Neural cell (in vitro differentiated cells): ENCODE measurements at regions not wholly inside any gene's neighbourhood (a gene's known extent, or its start where the extent isn't known, plus 50 kb on each side); places are given as distances from the start of the nearest gene placed in this dataset.

Source experiments
- EP300 ChIP-seq: fragments of 450-650 bp; conservative IDR thresholded peaks from 2 replicates; pipeline ENCODE4 v1.6.1; 2014; ENCODE audit warnings: antibody characterized with exemption, mild to moderate bottlenecking, moderate library complexity; ENCODE audit not compliant: poor library complexity, severe bottlenecking
- EZH2 ChIP-seq: fragments of 200-600, 300-800 bp; shearing (Covaris generic), sonication (generic); IDR thresholded peaks from 2 replicates; pipeline ENCODE4 v1.6.1; 2014; ENCODE audit warnings: antibody characterized with exemption, low read length, borderline replicate concordance, mild to moderate bottlenecking; ENCODE audit not compliant: insufficient read depth, poor library complexity, severe bottlenecking
- MXI1 ChIP-seq: fragments of 450-650 bp; conservative IDR thresholded peaks from 2 replicates; pipeline ENCODE4 v1.6.1; 2014; ENCODE audit warnings: antibody characterized with exemption, mild to moderate bottlenecking; ENCODE audit not compliant: poor library complexity, severe bottlenecking
- POLR2AphosphoS5 ChIP-seq: IDR thresholded peaks from 2 replicates; pipeline ENCODE4 v1.6.1; 2012
- RAD21 ChIP-seq: fragments of 450-650 bp; conservative IDR thresholded peaks from 2 replicates; pipeline ENCODE4 v1.6.1; 2014; ENCODE audit warnings: antibody characterized with exemption, mild to moderate bottlenecking, moderate library complexity
- SMC3 ChIP-seq: fragments of 450-650 bp; conservative IDR thresholded peaks from 2 replicates; pipeline ENCODE4 v1.6.1; 2014; ENCODE audit warnings: antibody characterized with exemption, mild to moderate bottlenecking, moderate library complexity; ENCODE audit not compliant: poor library complexity
- TAF1 ChIP-seq: IDR thresholded peaks from 2 replicates; pipeline ENCODE4 v1.6.1; 2012; ENCODE audit warnings: low read depth
- TF ChIP-seq, protein P1 (sequence below): fragments of 450-650 bp; IDR thresholded peaks from 2 replicates; pipeline ENCODE4 v1.5.1; 2014; ENCODE audit warnings: antibody characterized with exemption, mild to moderate bottlenecking, moderate library complexity; ENCODE audit not compliant: poor library complexity, severe bottlenecking
- TF ChIP-seq, protein P2 (sequence below): IDR thresholded peaks from 2 replicates; pipeline ENCODE4 v1.6.1; 2012; ENCODE audit warnings: borderline replicate concordance

DNA sequence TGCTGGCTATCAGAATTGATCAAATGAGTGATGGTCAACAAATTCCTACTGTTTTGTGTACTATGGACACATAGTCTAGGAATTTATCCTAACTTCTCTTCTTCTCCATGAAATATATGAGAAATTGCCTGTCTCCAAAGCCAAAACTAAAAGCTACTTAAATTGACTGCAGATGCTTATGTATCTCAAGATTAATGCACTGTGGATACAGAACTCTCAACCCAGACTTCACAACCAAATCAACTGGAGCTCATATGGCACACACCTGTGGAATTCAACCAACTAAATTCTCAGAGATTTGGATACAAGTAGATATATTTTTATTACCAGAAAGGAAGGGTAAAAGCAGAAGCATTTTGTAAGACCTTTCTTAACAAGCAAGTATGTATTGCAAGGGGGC, 566.1 kb downstream of the LTN1 start:
- TF ChIP-seq, protein P1, sequence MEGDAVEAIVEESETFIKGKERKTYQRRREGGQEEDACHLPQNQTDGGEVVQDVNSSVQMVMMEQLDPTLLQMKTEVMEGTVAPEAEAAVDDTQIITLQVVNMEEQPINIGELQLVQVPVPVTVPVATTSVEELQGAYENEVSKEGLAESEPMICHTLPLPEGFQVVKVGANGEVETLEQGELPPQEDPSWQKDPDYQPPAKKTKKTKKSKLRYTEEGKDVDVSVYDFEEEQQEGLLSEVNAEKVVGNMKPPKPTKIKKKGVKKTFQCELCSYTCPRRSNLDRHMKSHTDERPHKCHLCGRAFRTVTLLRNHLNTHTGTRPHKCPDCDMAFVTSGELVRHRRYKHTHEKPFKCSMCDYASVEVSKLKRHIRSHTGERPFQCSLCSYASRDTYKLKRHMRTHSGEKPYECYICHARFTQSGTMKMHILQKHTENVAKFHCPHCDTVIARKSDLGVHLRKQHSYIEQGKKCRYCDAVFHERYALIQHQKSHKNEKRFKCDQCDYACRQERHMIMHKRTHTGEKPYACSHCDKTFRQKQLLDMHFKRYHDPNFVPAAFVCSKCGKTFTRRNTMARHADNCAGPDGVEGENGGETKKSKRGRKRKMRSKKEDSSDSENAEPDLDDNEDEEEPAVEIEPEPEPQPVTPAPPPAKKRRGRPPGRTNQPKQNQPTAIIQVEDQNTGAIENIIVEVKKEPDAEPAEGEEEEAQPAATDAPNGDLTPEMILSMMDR = no peak
- TF ChIP-seq MXI1 = no peak
- no peak for TF ChIP-seq EZH2
- TF ChIP-seq POLR2AphosphoS5 = no peak
- TF ChIP-seq, protein P2, sequence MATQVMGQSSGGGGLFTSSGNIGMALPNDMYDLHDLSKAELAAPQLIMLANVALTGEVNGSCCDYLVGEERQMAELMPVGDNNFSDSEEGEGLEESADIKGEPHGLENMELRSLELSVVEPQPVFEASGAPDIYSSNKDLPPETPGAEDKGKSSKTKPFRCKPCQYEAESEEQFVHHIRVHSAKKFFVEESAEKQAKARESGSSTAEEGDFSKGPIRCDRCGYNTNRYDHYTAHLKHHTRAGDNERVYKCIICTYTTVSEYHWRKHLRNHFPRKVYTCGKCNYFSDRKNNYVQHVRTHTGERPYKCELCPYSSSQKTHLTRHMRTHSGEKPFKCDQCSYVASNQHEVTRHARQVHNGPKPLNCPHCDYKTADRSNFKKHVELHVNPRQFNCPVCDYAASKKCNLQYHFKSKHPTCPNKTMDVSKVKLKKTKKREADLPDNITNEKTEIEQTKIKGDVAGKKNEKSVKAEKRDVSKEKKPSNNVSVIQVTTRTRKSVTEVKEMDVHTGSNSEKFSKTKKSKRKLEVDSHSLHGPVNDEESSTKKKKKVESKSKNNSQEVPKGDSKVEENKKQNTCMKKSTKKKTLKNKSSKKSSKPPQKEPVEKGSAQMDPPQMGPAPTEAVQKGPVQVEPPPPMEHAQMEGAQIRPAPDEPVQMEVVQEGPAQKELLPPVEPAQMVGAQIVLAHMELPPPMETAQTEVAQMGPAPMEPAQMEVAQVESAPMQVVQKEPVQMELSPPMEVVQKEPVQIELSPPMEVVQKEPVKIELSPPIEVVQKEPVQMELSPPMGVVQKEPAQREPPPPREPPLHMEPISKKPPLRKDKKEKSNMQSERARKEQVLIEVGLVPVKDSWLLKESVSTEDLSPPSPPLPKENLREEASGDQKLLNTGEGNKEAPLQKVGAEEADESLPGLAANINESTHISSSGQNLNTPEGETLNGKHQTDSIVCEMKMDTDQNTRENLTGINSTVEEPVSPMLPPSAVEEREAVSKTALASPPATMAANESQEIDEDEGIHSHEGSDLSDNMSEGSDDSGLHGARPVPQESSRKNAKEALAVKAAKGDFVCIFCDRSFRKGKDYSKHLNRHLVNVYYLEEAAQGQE = no peak
- TF ChIP-seq RAD21 = no peak
- no peak for TF ChIP-seq TAF1
- TF ChIP-seq SMC3 = no peak
- TF ChIP-seq EP300 = no peak
